Liver (tissue), 3 donors: ENCODE measurements at regions not wholly inside any gene's neighbourhood (a gene's known extent, or its start where the extent isn't known, plus 50 kb on each side); places are given as distances from the start of the nearest gene placed in this dataset.

Experiments used
- ATF3 ChIP-seq: IDR thresholded peaks from 2 replicates; pipeline ENCODE4 v1.6.1; 2016; ENCODE audit warnings: antibody characterized with exemption
- EGR1 ChIP-seq, 2 donors: IDR thresholded peaks; 2 replicates each; pipeline ENCODE4 v1.6.1; 2016 to 2018; ENCODE audit warnings: antibody characterized with exemption in 2 of 2, low read depth in 2 of 2
- FOXA2 ChIP-seq: IDR thresholded peaks from 2 replicates; pipeline ENCODE4 v1.6.1; 2016; ENCODE audit warnings: antibody characterized with exemption
- GABPA ChIP-seq, 2 donors: IDR thresholded peaks in 1 of 2; conservative IDR thresholded peaks in 1 of 2; 2 replicates each; pipeline ENCODE4 v1.6.1; 2016; ENCODE audit warnings: antibody characterized with exemption in 2 of 2, mild to moderate bottlenecking in 1 of 2, moderate library complexity in 1 of 2
- JUND ChIP-seq, 2 donors: IDR thresholded peaks; 2 replicates each; pipeline ENCODE4 v1.6.1; 2016; ENCODE audit warnings: antibody characterized with exemption in 2 of 2
- MAX ChIP-seq: IDR thresholded peaks from 2 replicates; pipeline ENCODE4 v1.6.1; 2016; ENCODE audit warnings: antibody characterized with exemption
- RAD21 ChIP-seq, 2 donors: IDR thresholded peaks; 2 replicates each; pipeline ENCODE4 v1.6.1; 2016; ENCODE audit warnings: antibody characterized with exemption in 2 of 2, mild to moderate bottlenecking in 2 of 2
- REST ChIP-seq: IDR thresholded peaks from 2 replicates; pipeline ENCODE4 v1.6.1; 2016; ENCODE audit warnings: antibody characterized with exemption, mild to moderate bottlenecking
- SP1 ChIP-seq: IDR thresholded peaks from 2 replicates; pipeline ENCODE4 v1.6.1; 2018; ENCODE audit warnings: antibody characterized with exemption, mild to moderate bottlenecking
- YY1 ChIP-seq: IDR thresholded peaks from 2 replicates; pipeline ENCODE4 v1.6.1; 2016; ENCODE audit warnings: antibody characterized with exemption, mild to moderate bottlenecking
- TF ChIP-seq, protein P1 (sequence below): fragments of 150-350 bp; IDR thresholded peaks from 2 replicates; pipeline ENCODE4 v1.5.1; 2017; ENCODE audit warnings: improper control_type of control experiment, low read depth, low read length; ENCODE audit not compliant: missing input control
- TF ChIP-seq, protein P2 (sequence below): IDR thresholded peaks from 2 replicates; pipeline ENCODE4 v1.6.1; 2016; ENCODE audit warnings: antibody characterized with exemption
- donor health status: healthy.
- donor health status: healthy.

GRCh38 chr7:138307633-138308032, 152.4 kb upstream of the TRIM24 start:
- TF ChIP-seq FOXA2 (no peak), RAD21 (IDR thresholded peaks at IDR 0.05) (no peak), YY1 (no peak), JUND (IDR thresholded peaks at IDR 0.05) (no peak), ATF3 (no peak), SP1 (no peak), MAX (no peak), GABPA (IDR thresholded peaks at IDR 0.05 in 1 of 2, conservative IDR thresholded peaks at IDR 0.05 in 1 of 2) (no peak), EGR1 (IDR thresholded peaks at IDR 0.05; ENCODE audit: low read depth in 2 of 2) (no peak), REST (no peak)
- TF ChIP-seq, protein P1, sequence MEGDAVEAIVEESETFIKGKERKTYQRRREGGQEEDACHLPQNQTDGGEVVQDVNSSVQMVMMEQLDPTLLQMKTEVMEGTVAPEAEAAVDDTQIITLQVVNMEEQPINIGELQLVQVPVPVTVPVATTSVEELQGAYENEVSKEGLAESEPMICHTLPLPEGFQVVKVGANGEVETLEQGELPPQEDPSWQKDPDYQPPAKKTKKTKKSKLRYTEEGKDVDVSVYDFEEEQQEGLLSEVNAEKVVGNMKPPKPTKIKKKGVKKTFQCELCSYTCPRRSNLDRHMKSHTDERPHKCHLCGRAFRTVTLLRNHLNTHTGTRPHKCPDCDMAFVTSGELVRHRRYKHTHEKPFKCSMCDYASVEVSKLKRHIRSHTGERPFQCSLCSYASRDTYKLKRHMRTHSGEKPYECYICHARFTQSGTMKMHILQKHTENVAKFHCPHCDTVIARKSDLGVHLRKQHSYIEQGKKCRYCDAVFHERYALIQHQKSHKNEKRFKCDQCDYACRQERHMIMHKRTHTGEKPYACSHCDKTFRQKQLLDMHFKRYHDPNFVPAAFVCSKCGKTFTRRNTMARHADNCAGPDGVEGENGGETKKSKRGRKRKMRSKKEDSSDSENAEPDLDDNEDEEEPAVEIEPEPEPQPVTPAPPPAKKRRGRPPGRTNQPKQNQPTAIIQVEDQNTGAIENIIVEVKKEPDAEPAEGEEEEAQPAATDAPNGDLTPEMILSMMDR = no peak
- TF ChIP-seq, protein P2, sequence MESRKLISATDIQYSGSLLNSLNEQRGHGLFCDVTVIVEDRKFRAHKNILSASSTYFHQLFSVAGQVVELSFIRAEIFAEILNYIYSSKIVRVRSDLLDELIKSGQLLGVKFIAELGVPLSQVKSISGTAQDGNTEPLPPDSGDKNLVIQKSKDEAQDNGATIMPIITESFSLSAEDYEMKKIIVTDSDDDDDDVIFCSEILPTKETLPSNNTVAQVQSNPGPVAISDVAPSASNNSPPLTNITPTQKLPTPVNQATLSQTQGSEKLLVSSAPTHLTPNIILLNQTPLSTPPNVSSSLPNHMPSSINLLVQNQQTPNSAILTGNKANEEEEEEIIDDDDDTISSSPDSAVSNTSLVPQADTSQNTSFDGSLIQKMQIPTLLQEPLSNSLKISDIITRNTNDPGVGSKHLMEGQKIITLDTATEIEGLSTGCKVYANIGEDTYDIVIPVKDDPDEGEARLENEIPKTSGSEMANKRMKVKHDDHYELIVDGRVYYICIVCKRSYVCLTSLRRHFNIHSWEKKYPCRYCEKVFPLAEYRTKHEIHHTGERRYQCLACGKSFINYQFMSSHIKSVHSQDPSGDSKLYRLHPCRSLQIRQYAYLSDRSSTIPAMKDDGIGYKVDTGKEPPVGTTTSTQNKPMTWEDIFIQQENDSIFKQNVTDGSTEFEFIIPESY = no peak
